K562 (cell line): ENCODE measurements at regions not wholly inside any gene's neighbourhood (a gene's known extent, or its start where the extent isn't known, plus 50 kb on each side); places are given as distances from the start of the nearest gene placed in this dataset.

Source experiments
- ATAC-seq: fragments of 200-7000 bp; cut with Tn5 transposase; 3 replicates; pipeline ENCODE4 v1.9.1; 2020; ENCODE audit warnings: moderate library complexity
- BruUV-seq: library from RNA; stranded (reverse); fragments of 400-500 nt; replicated peaks from 2 replicates; lab custom pipeline; 2021; lab: Mats Ljungman, UMichigan
- CTCF ChIA-PET: fragments of 300-600 bp; formaldehyde crosslinking; extraction: SDS; loops from one replicate; lab custom pipeline; 2021; ENCODE audit warnings: low intra/inter-chr PET ratio; lab: Yijun Ruan, JAX
- POLR2A ChIA-PET: fragments of 300-600, 350-650 bp; sonication (Branson Sonifier 250); formaldehyde crosslinking; extraction: SDS; loops from one replicate; lab custom pipeline; 2021; ENCODE audit warnings: antibody characterized with exemption, inconsistent platforms; lab: Yijun Ruan, JAX
- DNase-seq, 4 experiments: peaks; one replicate each; pipeline versions ENCODE4 v3.0.0 to v3.0.0-alpha.2; 2011 to 2018; ENCODE audit warnings: low spot score in 3 of 4, mixed read lengths in 3 of 4; ENCODE audit errors: extremely low read depth in 1 of 4
- FAIRE-seq: peaks from 2 replicates; lab custom pipeline; 2011; peaks lifted over from hg19 to GRCh38; lab: Jason Lieb, UNC
- H2AFZ ChIP-seq: 2 replicates; pipeline ENCODE4 v1.6.0; 2011; ENCODE audit warnings: low read depth, low read length, control low read depth, inconsistent platforms
- H3K27ac ChIP-seq: fragments of 200-600 bp; 3 replicates; pipeline ENCODE4 v1.8.0; 2011; ENCODE audit warnings: low read depth, mild to moderate bottlenecking, control low read depth, inconsistent platforms, low read length, moderate library complexity, mixed read lengths; ENCODE audit errors: extremely low read depth
- H3K27me3 ChIP-seq, 2 experiments: fragments of 300-600 bp in 1 of 2; 2 replicates in 1 of 2; 3 replicates in 1 of 2; pipeline versions ENCODE4 v1.6.0 to v1.8.0; 2011; ENCODE audit warnings: inconsistent platforms in 2 of 2, low read length in 2 of 2, mild to moderate bottlenecking in 1 of 2, mixed read lengths in 1 of 2, moderate library complexity in 1 of 2; ENCODE audit not compliant: control insufficient read depth in 2 of 2, insufficient read depth in 2 of 2
- H3K36me3 ChIP-seq: fragments of 300-600 bp; 3 replicates; pipeline ENCODE4 v1.8.0; 2011; ENCODE audit warnings: mild to moderate bottlenecking, low read length, inconsistent platforms; ENCODE audit not compliant: control insufficient read depth, insufficient read depth
- H3K4me1 ChIP-seq, 2 experiments: fragments of 200-600 bp in 1 of 2; replicated peaks in 1 of 2; 2 replicates in 1 of 2; 3 replicates in 1 of 2; pipeline versions ENCODE4 v1.5.1 to v1.8.0; 2011; ENCODE audit warnings: inconsistent platforms in 2 of 2, low read length in 2 of 2, mild to moderate bottlenecking in 1 of 2, mixed read lengths in 1 of 2, moderate library complexity in 1 of 2; ENCODE audit not compliant: control insufficient read depth in 2 of 2, insufficient read depth in 2 of 2
- H3K4me2 ChIP-seq: 2 replicates; pipeline ENCODE4 v1.6.1; 2011; ENCODE audit warnings: low read length, control low read depth, inconsistent platforms, mixed read lengths; ENCODE audit not compliant: insufficient read depth
- H3K4me3 ChIP-seq: fragments of 200-600 bp; sonication (generic), shearing (Covaris generic); 2 replicates; pipeline ENCODE4 v1.5.1; 2016; ENCODE audit warnings: control low read depth, inconsistent platforms
- H3K79me2 ChIP-seq: fragments of 200-600 bp; 3 replicates; pipeline ENCODE4 v1.8.0; 2011; ENCODE audit warnings: low read length, inconsistent platforms; ENCODE audit not compliant: control insufficient read depth, insufficient read depth
- H3K9ac ChIP-seq, 2 experiments: 2 replicates each; pipeline versions ENCODE4 v1.6.0 to v1.6.1; 2011; ENCODE audit warnings: low read depth in 2 of 2, low read length in 2 of 2, control low read depth in 1 of 2, inconsistent platforms in 1 of 2, mild to moderate bottlenecking in 1 of 2, mixed read lengths in 1 of 2; ENCODE audit not compliant: insufficient read depth in 1 of 2
- H3K9me1 ChIP-seq: one replicate; pipeline ENCODE4 v1.6.0; 2011; ENCODE audit warnings: inconsistent platforms, mild to moderate bottlenecking, low read length, moderate library complexity; ENCODE audit not compliant: control insufficient read depth, insufficient read depth
- H3K9me3 ChIP-seq: replicated peaks from 2 replicates; pipeline ENCODE4 v1.5.1; 2011; ENCODE audit warnings: low read depth, low read length, inconsistent platforms; ENCODE audit not compliant: control insufficient read depth, insufficient read depth
- H4K20me1 ChIP-seq: replicated peaks from 2 replicates; pipeline ENCODE4 v1.6.1; 2011; ENCODE audit warnings: low read length, inconsistent platforms, mixed read lengths; ENCODE audit not compliant: control insufficient read depth, insufficient read depth
- ARHGAP35 ChIP-seq: fragments of 450-650 bp; IDR thresholded peaks from 2 replicates; pipeline ENCODE4 v1.6.1; 2018; ENCODE audit not compliant: partially characterized antibody
- EZH2 ChIP-seq: IDR thresholded peaks from 2 replicates; pipeline ENCODE4 v1.6.1; 2012; ENCODE audit warnings: low read depth, mild to moderate bottlenecking, inconsistent platforms, low read length, borderline replicate concordance
- MAFK ChIP-seq: IDR thresholded peaks from 2 replicates; pipeline ENCODE4 v1.6.1; 2011; ENCODE audit warnings: low read length, improper control_type of control experiment
- MYC ChIP-seq, 2 experiments: fragments of 250-450 bp in 1 of 2; sonication (Bioruptor Pico) in 1 of 2; IDR thresholded peaks; 2 replicates each; pipeline versions ENCODE4 v1.5.1 to v1.6.1; 2012 to 2021; ENCODE audit warnings: low read depth in 2 of 2, borderline replicate concordance in 1 of 2, improper control_type of control experiment in 1 of 2, low read length in 1 of 2, mild to moderate bottlenecking in 1 of 2, moderate library complexity in 1 of 2
- NCOA1 ChIP-seq: fragments of 450-650 bp; IDR thresholded peaks from 2 replicates; pipeline ENCODE4 v1.6.1; 2016; ENCODE audit warnings: low read depth
- NCOA4 ChIP-seq: fragments of 450-650 bp; IDR thresholded peaks from 2 replicates; pipeline ENCODE4 v1.6.1; 2018; ENCODE audit warnings: mild to moderate bottlenecking; ENCODE audit not compliant: partially characterized antibody
- NCOR1 ChIP-seq: fragments of 450-650 bp; IDR thresholded peaks from 2 replicates; pipeline ENCODE4 v1.6.1; 2016; ENCODE audit warnings: mild to moderate bottlenecking, moderate library complexity
- ZNF239 ChIP-seq: fragments of 250-450 bp; sonication (Bioruptor Pico); IDR thresholded peaks from 2 replicates; pipeline ENCODE4 v1.4.0; 2020; ENCODE audit warnings: mild to moderate bottlenecking
- ZNF431 ChIP-seq: sonication (generic); formaldehyde crosslinking; IDR thresholded peaks from 2 replicates; pipeline ENCODE4 v1.8.0; 2022; ENCODE audit warnings: mild to moderate bottlenecking, missing genetic modification reagents
- ZNF57 ChIP-seq: fragments of 450-650 bp; formaldehyde crosslinking; IDR thresholded peaks from 2 replicates; pipeline ENCODE4 v1.4.0; 2020; ENCODE audit warnings: mild to moderate bottlenecking, moderate library complexity
- ZNF695 ChIP-seq: fragments of 450-650 bp; formaldehyde crosslinking; IDR thresholded peaks from 2 replicates; pipeline ENCODE4 v1.4.0; 2020; ENCODE audit warnings: mild to moderate bottlenecking, moderate library complexity
- WGBS: fragments of 100-300 bp; shearing (Covaris generic); methylation state at CpG from one replicate; pipeline ENCODE4 v1.1.6; 2016; ENCODE audit warnings: low coverage, mixed read lengths; ENCODE audit not compliant: insufficient coverage; ENCODE audit errors: missing lambda C conversion rate; 5-methylcytosine and 5-hydroxymethylcytosine counted together
- in situ Hi-C: fragments of 300-500 bp; cut with MboI; formaldehyde crosslinking; loops from 4 replicates; pipeline ENCODE4 v1.15.0; 2018; ENCODE audit warnings: inconsistent platforms, mixed read lengths
- intact Hi-C: fragments of 100-400 bp; cut with micrococcal nuclease; formaldehyde crosslinking; loops from 2 replicates; pipeline ENCODE4 v1.14.2; 2022
- TF ChIP-seq, protein P1 (sequence below): fragments of 250-450 bp; sonication (Bioruptor Pico); IDR thresholded peaks from 2 replicates; pipeline ENCODE4 v1.8.0; 2021; ENCODE audit warnings: mild to moderate bottlenecking, moderate library complexity
- TF ChIP-seq, protein P2 (sequence below): sonication (generic); formaldehyde crosslinking; IDR thresholded peaks from 2 replicates; pipeline ENCODE4 v1.9.0; 2022; ENCODE audit warnings: mild to moderate bottlenecking, missing genetic modification reagents
- TF ChIP-seq, protein P3 (sequence below), 2 experiments: fragments of 450-650 bp; IDR thresholded peaks; 2 replicates each; pipeline ENCODE4 v1.6.1; 2018; ENCODE audit warnings: mild to moderate bottlenecking in 2 of 2, low read depth in 1 of 2; ENCODE audit not compliant: partially characterized antibody in 2 of 2

DNA sequence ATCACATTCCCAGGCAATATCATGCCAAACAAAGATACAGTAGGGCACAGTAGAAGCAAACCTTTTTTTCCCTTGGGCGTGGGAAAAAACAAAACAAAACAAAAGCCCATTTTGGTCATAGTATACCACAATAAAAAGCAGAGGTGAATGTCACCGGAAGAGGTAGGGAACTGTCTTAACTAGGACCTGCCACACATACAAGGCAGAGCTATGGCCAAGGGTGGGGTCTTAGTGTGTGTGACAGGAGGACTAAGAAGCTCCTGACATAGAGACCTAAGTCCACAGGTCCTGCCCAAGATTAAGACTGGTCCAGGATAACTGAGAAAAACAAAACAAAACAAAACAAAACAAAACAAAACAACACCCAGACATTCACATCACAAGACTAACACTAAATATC, 441.2 kb upstream of the DSEL start:
- no peak overlapping the region for H3K9ac ChIP-seq
- no peaks in the 10 kb centered on the region for H3K79me2 ChIP-seq
- BruUV-seq, result no TSS peak
- H3K4me2 ChIP-seq, result no peak overlapping the region
- H3K4me3 ChIP-seq, result no peak overlapping the region
- ChIA-PET POLR2A (no interaction called here), CTCF (no interaction called here)
- no peaks in the 10 kb centered on the region for H3K36me3 ChIP-seq
- FAIRE-seq (no peak), DNase-seq (no peak), ATAC-seq (no peak)
- H3K9me1 ChIP-seq, result no peaks in the 10 kb centered on the region
- H4K20me1 ChIP-seq, result no peaks in the 10 kb centered on the region
- no peaks in the 10 kb centered on the region for H3K27me3 ChIP-seq
- TF ChIP-seq ARHGAP35, result no peak
- no peak for TF ChIP-seq ZNF57 (CRISPR knock-in tag)
- TF ChIP-seq, protein P1, sequence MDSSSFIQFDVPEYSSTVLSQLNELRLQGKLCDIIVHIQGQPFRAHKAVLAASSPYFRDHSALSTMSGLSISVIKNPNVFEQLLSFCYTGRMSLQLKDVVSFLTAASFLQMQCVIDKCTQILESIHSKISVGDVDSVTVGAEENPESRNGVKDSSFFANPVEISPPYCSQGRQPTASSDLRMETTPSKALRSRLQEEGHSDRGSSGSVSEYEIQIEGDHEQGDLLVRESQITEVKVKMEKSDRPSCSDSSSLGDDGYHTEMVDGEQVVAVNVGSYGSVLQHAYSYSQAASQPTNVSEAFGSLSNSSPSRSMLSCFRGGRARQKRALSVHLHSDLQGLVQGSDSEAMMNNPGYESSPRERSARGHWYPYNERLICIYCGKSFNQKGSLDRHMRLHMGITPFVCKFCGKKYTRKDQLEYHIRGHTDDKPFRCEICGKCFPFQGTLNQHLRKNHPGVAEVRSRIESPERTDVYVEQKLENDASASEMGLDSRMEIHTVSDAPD (CRISPR knock-in tag), result no peak
- TF ChIP-seq NCOA1, result no peak
- no peak for TF ChIP-seq NCOR1
- no peak for TF ChIP-seq NCOA4
- TF ChIP-seq, protein P2, sequence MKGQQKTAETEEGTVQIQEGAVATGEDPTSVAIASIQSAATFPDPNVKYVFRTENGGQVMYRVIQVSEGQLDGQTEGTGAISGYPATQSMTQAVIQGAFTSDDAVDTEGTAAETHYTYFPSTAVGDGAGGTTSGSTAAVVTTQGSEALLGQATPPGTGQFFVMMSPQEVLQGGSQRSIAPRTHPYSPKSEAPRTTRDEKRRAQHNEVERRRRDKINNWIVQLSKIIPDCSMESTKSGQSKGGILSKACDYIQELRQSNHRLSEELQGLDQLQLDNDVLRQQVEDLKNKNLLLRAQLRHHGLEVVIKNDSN (CRISPR knock-in tag), result no peak
- TF ChIP-seq ZNF695 (CRISPR knock-in tag), result no peak
- no peak for TF ChIP-seq EZH2
- TF ChIP-seq, protein P3, sequence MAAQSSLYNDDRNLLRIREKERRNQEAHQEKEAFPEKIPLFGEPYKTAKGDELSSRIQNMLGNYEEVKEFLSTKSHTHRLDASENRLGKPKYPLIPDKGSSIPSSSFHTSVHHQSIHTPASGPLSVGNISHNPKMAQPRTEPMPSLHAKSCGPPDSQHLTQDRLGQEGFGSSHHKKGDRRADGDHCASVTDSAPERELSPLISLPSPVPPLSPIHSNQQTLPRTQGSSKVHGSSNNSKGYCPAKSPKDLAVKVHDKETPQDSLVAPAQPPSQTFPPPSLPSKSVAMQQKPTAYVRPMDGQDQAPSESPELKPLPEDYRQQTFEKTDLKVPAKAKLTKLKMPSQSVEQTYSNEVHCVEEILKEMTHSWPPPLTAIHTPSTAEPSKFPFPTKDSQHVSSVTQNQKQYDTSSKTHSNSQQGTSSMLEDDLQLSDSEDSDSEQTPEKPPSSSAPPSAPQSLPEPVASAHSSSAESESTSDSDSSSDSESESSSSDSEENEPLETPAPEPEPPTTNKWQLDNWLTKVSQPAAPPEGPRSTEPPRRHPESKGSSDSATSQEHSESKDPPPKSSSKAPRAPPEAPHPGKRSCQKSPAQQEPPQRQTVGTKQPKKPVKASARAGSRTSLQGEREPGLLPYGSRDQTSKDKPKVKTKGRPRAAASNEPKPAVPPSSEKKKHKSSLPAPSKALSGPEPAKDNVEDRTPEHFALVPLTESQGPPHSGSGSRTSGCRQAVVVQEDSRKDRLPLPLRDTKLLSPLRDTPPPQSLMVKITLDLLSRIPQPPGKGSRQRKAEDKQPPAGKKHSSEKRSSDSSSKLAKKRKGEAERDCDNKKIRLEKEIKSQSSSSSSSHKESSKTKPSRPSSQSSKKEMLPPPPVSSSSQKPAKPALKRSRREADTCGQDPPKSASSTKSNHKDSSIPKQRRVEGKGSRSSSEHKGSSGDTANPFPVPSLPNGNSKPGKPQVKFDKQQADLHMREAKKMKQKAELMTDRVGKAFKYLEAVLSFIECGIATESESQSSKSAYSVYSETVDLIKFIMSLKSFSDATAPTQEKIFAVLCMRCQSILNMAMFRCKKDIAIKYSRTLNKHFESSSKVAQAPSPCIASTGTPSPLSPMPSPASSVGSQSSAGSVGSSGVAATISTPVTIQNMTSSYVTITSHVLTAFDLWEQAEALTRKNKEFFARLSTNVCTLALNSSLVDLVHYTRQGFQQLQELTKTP (IDR thresholded peaks at IDR 0.05; ENCODE audit: low read depth in 1 of 2, partially characterized antibody in 2 of 2), result no peak
- no peak for TF ChIP-seq ZNF431
- no peak for TF ChIP-seq ZNF239 (CRISPR knock-in tag)
- no peak for TF ChIP-seq MYC (IDR thresholded peaks at IDR 0.05; ENCODE audit: low read depth, low read length)
- TF ChIP-seq MYC (CRISPR knock-in tag; IDR thresholded peaks at IDR 0.05; ENCODE audit: borderline replicate concordance, low read depth), result no peak
- no peak for TF ChIP-seq MAFK
- intact Hi-C loops, result no loop called here
- H2AFZ ChIP-seq, result no peak overlapping the region
- WGBS, result 0% methylated on average over 2 of the region's 2 CpGs
- in situ Hi-C loops, result no loop called here
- no peaks in the 10 kb centered on the region for H3K4me1 ChIP-seq
- H3K9me3 ChIP-seq, result no peaks in the 10 kb centered on the region; the same call in 1 of the 2 replicates
- no peak overlapping the region for H3K27ac ChIP-seq
